ENCODE measurements at regions not wholly inside any gene's neighbourhood (a gene's known extent, or its start where the extent isn't known, plus 50 kb on each side); places are given as distances from the start of the nearest gene placed in this dataset.
"Not testable (repeated sequence)": the region's sequence is repeated elsewhere in the genome, so short reads cannot be mapped to it uniquely, and the experiment has no call there.

- Histone ChIP-seq H3K4me3 (no peak overlapping the region), H3K9me2 (ENCODE audit: insufficient read depth) (no peaks in the 10 kb centered on the region), H3F3A (ENCODE audit: insufficient read depth, low read depth) (no peaks in the 10 kb centered on the region), H3K9me3 (ENCODE audit: insufficient read depth, low read depth) (no peaks in the 10 kb centered on the region), H3K79me2 (ENCODE audit: low read depth) (no peaks in the 10 kb centered on the region), H3K4me2 (no peak overlapping the region), H3K4me1 (replicated peaks; ENCODE audit: insufficient read depth) (no peaks in the 10 kb centered on the region), H4K20me1 (ENCODE audit: insufficient read depth) (no peaks in the 10 kb centered on the region), H3K36me3 (ENCODE audit: low read depth) (no peaks in the 10 kb centered on the region), H2AFZ (no peak overlapping the region), H3K27me3 (ENCODE audit: insufficient read depth, low read depth) (peaks cover 95% of the 10 kb centered on the region), H3K27ac (no peak overlapping the region)
- no peak for DNase-seq
- CTCF ChIA-PET = no interaction called here
- intact Hi-C loops (cut with micrococcal nuclease; ENCODE audit: unreplicated experiment) = no loop called here
- TF ChIP-seq CTCF (conservative IDR thresholded peaks at IDR 0.05) = no peak
- no peak for TF ChIP-seq EZH2 (IDR thresholded peaks at IDR 0.05; ENCODE audit: low read depth)
- BruUV-seq (replicated peaks) = no TSS peak
- POLR2A ChIA-PET (ENCODE audit: unreplicated experiment) = no interaction called here
These were observed 81.1 kb downstream of the TTLL2 start for GRCh38 chr6:167405778-167406532.

GRCh38 chr6:167406533-167407238 is 81.8 kb downstream of the TTLL2 start:
- peaks cover 95% of the 10 kb centered on the region for H3K27me3 ChIP-seq (ENCODE audit: insufficient read depth, low read depth)
- H3K9me2 ChIP-seq (ENCODE audit: insufficient read depth); H3K9me3 ChIP-seq (ENCODE audit: insufficient read depth, low read depth); DNase-seq; H3K27ac ChIP-seq; H3F3A ChIP-seq (ENCODE audit: insufficient read depth, low read depth); H4K20me1 ChIP-seq (ENCODE audit: insufficient read depth); H3K4me1 ChIP-seq (replicated peaks; ENCODE audit: insufficient read depth); H2AFZ ChIP-seq; H3K4me2 ChIP-seq; H3K4me3 ChIP-seq; H3K79me2 ChIP-seq (ENCODE audit: low read depth); CTCF ChIA-PET; BruUV-seq (replicated peaks); intact Hi-C loops (cut with micrococcal nuclease; ENCODE audit: unreplicated experiment); H3K36me3 ChIP-seq (ENCODE audit: low read depth); POLR2A ChIA-PET (ENCODE audit: unreplicated experiment): not testable (repeated sequence)

GRCh38 chr6:167407239-167408064 is 82.6 kb downstream of the TTLL2 start:
- Histone ChIP-seq H3K9me2 (ENCODE audit: insufficient read depth) (no peaks in the 10 kb centered on the region), H3K4me3 (no peak overlapping the region), H4K20me1 (ENCODE audit: insufficient read depth) (no peaks in the 10 kb centered on the region), H3K79me2 (ENCODE audit: low read depth) (no peaks in the 10 kb centered on the region), H3K36me3 (ENCODE audit: low read depth) (no peaks in the 10 kb centered on the region), H3F3A (ENCODE audit: insufficient read depth, low read depth) (no peaks in the 10 kb centered on the region), H2AFZ (no peak overlapping the region), H3K4me2 (no peak overlapping the region), H3K27me3 (ENCODE audit: insufficient read depth, low read depth) (peaks cover 95% of the 10 kb centered on the region), H3K4me1 (replicated peaks; ENCODE audit: insufficient read depth) (no peaks in the 10 kb centered on the region), H3K9me3 (ENCODE audit: insufficient read depth, low read depth) (no peaks in the 10 kb centered on the region), H3K27ac (no peak overlapping the region)
- intact Hi-C loops (cut with micrococcal nuclease; ENCODE audit: unreplicated experiment) = no loop called here
- TF ChIP-seq CTCF (conservative IDR thresholded peaks at IDR 0.05) = no peak
- TF ChIP-seq EZH2 (IDR thresholded peaks at IDR 0.05; ENCODE audit: low read depth) = no peak
- CTCF ChIA-PET = no interaction called here
- POLR2A ChIA-PET (ENCODE audit: unreplicated experiment) = no interaction called here
- no peak for DNase-seq
- BruUV-seq (replicated peaks) = no TSS peak

Data from PC-9 (cell line).